ENCODE measurements at regions not wholly inside any gene's neighbourhood (a gene's known extent, or its start where the extent isn't known, plus 50 kb on each side); places are given as distances from the start of the nearest gene placed in this dataset.
"Not testable (repeated sequence)": the region's sequence is repeated elsewhere in the genome, so short reads cannot be mapped to it uniquely, and the experiment has no call there.

- DNase-seq (ENCODE audit: low spot score) = no peak
These were observed 111.3 kb downstream of the KIF26A start for GRCh38 chr14:104249706-104250105.

- DNase-seq (ENCODE audit: low spot score) = no peak
These were observed 111.8 kb downstream of the KIF26A start for GRCh38 chr14:104250175-104250574.

- DNase-seq (ENCODE audit: low spot score) = no peak
These were observed 114.1 kb downstream of the KIF26A start for GRCh38 chr14:104252256-104253215.

GRCh38 chr14:104253223-104253822 is 114.9 kb downstream of the KIF26A start:
- no peak for DNase-seq (ENCODE audit: low spot score)

DNA sequence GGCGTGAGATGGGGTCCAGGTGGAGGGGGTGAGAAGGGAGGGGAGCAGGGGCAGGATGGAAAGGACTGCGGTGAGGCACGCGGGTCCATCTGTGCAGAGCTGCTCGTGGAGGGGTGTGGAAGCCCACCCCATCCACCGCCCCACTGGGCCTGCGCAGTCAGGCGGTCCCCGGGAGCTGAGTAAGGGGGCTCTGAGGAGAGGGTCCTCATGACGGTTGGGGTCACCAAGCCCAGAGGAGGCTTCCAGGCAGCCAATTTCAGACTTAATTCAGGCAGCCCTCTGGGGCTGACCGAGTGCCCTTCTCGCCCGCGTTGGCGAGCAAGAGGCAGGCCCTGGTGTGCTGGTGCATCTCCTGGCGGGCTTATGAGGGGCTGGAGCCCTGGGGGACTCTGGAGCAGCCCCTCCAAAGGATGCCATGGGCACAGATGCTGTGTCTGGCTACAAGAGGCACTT is 115.5 kb downstream of the KIF26A start:
- no peak for DNase-seq (ENCODE audit: low spot score)

GRCh38 chr14:104254735-104255400 is 116.5 kb downstream of the KIF26A start:
- DNase-seq (ENCODE audit: low spot score) = no peak

GRCh38 chr14:104256025-104256424 is 117.6 kb downstream of the KIF26A start:
- DNase-seq (ENCODE audit: low spot score) = no peak

GRCh38 chr14:104262515-104263514 is 124.4 kb downstream of the KIF26A start:
- DNase-seq (ENCODE audit: low spot score) = no peak

DNA sequence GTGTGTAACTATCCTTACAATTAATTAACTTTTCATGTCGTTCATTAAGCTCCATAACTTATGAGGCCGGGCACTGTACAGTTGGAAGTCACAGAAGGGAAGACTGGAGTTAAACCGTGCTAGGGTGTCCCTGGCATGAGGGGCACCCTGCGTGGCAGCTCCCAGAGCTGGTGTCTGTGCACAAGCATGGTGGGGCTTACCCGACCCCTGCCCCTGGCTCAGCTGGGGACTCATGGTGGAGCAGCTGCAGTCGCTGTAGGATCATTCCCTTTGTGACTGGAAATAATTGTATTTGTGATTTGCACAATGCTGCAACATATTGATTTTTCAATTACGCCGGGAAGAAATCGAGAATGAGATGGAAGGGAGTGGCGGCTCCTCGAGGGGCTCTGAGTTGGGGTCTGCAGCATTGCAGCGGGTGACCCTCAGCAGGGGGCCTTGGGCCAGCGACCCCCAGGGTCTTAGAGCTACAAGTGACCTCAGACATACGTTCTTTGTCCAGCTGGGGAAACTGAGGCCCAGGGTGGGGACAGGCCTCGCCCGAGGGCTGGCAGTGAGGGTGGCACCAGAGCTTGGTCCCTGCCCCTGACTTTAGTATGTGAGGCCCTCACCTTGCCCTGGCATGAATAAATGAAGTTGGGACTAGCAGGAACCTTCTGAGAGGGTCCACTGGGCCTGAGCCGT is 125.4 kb downstream of the KIF26A start:
- DNase-seq (ENCODE audit: low spot score) = no peak

DNA sequence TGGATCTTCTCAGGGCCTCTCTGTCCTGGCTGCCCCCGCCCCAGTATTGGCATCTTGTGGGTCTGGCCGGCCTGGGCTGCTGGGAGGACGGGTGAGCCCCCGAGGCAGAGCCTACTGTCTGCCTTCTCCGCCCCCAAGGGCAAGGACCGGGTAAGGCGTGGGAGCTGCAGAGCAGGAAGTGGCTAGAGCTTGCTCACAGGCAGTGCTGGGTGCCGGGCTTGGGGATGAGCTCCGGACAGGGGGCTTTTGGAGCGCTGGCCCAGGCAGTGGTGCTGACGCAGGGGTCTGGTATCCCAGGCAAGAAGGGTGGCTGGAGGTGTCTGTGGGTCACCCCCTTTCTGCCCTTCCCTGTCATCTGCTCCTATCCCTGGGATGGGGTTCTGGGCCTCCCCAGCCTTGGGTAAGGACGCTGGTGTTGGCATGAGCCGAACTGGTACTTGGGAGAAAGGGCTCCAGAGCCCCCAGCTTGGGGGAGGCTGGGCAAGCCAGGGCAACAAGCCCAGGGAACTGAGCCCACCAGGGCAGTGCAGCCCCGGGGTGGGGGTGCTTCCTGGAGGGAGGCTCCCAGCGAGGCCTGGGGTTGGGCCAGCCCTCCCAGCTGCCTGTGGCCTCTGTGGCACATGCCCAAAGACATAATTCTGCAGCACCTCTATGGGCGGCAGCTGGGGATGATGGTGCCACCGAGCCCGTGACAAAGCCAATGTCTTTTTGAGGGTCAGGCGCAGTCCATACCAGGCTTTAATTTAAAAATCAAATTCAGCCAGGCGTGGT is 126.3 kb downstream of the KIF26A start:
- no peak for DNase-seq (ENCODE audit: low spot score)

DNA sequence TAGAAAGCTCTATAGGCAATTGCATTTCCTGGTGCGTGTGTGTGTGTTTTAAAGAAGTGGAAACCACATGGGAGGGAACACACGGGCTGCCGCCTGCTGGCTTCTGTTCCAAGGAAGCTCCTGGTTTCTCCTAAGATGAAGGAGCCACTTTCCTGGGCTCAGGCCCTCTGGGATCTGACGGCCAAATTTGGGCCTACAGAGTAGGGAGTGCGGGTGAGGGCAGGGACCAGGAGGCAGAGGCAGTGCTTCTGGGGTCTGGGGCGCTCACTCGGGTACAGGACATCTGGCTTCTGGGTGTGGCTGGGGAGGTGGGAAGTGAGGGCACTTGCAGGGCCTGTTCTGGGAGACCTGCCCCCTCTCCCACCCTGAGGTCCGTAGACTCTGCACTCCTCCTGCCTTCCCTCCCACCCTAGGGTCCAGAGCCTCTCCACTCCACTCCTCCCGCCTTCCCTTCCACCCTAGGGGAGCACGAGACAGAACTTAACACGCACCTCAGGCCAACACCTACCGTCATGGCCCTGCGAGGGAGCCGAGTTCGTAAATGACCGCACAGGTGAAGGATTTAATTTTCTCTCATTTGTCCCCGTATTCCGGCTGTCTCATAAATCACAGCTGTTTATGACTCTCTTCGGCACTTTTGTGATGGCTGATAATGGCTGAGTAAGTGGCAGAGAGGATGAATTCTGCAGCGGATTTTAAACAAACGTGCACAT is 127.7 kb downstream of the KIF26A start:
- DNase-seq (ENCODE audit: low spot score) = no peak

DNA sequence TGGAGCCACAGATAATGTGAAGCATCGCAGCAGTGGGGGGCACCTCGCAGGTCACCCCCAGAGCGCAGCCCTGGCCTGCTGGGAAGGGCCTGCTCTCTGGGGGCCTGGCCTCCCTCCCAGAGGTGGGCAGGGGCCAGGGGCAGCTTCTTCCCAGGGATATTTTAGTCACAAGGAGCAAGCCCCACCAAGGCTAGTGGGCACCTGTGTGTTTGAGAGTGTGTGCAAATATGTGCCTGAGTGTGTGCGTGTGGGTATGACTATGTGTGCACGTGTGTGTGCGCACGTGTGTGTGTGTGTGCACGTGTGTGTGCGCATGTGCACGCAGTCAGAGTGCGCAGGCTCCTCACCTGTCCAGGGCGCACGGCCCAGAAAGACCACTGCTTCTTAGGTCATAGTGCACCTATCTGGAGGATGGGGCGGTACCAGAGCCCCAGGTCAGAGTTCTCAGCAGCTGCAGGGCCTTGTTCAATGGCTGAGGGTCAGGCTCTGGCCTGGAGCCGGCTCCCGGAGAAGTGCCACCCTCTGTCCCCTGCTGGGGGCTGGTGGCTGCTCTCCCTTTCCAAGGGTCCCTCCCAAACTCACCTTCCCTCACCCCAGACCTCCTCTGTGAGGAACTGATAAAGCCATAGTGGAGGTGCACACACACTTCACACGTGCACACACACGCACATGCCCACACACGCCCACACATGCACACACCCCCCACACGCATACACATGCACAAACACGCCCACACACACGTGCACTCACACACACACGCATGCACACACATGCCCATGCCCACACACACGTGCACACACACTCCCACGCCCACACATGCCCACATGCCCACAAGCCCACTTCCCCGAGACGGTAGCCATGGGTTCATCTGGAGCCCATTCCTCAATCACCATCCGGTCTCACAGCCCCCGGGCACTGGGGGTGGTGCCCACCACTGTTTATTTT is 128.5 kb downstream of the KIF26A start:
- DNase-seq (ENCODE audit: low spot score) = no peak

- DNase-seq (ENCODE audit: low spot score) = no peak
These were observed 129.5 kb downstream of the KIF26A start for GRCh38 chr14:104267895-104268294.

GRCh38 chr14:104268295-104268694 is 129.9 kb downstream of the KIF26A start:
- no peak for DNase-seq (ENCODE audit: low spot score)

GRCh38 chr14:104268725-104269436 is 130.5 kb downstream of the KIF26A start:
- DNase-seq (ENCODE audit: low spot score) = no peak

DNA sequence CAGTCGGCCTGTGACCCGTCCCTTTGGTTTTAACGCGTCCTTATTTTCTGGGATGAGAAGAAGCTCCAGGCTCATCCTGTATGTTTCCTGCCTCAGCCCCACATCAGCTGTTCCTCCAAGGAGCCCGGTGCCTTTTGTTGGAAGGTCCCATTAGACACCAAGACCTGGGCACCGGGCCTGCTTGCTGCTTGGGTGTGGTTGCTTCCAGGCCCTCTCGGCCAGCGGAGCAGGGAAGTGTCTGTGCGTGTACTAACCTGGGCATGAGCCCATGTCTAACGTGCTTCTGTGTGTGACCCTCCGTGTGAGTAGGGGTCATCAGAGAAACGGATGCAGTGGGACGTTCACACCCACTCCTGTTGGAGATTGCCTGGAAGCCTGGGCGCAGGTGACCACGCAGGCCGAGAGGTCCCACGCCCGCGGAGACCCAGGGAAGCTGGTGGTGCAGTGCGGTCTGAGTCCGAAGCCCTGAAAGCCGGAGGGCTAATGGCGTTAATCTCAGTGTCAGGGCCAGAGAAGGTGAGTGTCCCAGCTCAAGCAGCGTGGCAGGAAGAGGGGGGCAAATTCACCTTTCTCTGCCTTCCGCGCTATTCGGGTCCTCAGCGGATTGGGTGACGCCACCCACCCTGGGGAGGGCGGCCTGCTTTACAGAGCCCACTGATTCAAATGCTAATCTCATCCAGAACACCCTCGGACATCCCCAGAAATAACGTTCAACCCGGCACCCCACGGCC is 131.3 kb downstream of the KIF26A start:
- DNase-seq (ENCODE audit: low spot score) = not testable (repeated sequence)

DNA sequence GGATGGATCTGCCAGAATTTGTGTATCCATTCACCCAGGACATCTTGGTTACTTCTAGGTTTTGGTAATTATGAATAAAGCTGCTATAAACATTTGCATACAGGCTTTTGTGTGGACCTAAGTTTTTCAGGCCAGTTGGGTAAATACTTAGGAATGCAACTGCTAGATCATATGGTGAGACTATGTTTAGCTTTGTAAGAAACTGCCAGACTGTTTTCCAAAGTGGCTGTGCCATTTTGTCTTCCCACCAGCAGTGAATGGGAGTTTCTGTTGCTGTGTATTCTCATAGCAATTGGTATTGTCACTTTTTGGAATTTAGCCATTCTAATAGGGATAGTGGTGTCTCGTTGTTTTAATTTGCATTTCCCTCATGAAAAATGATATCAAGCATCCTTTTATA is 133.0 kb downstream of the KIF26A start:
- no peak for DNase-seq (ENCODE audit: low spot score)
